Fibroblast of lung (primary cell): ENCODE measurements at regions not wholly inside any gene's neighbourhood (a gene's known extent, or its start where the extent isn't known, plus 50 kb on each side); places are given as distances from the start of the nearest gene placed in this dataset.
"Not testable (repeated sequence)": the region's sequence is repeated elsewhere in the genome, so short reads cannot be mapped to it uniquely, and the experiment has no call there.

Experiments used
- DNase-seq, 2 donors: peaks; one replicate each; pipeline versions ENCODE4 v3.0.0 to v3.0.0-alpha.2; 2010; ENCODE audit warnings: low read depth in 2 of 2
- H2AFZ ChIP-seq: 2 replicates; pipeline ENCODE4 v1.5.1; 2012; ENCODE audit warnings: low read length, control low read depth, inconsistent platforms
- H3K27ac ChIP-seq: 2 replicates; pipeline ENCODE4 v1.5.1; 2011; ENCODE audit warnings: low read length, control low read depth; ENCODE audit not compliant: insufficient read depth
- H3K27me3 ChIP-seq: 2 replicates; pipeline ENCODE4 v1.5.1; 2011; ENCODE audit warnings: mild to moderate bottlenecking, low read length; ENCODE audit not compliant: control insufficient read depth, insufficient read depth
- H3K36me3 ChIP-seq: 2 replicates; pipeline ENCODE4 v1.5.1; 2011; ENCODE audit warnings: low read length; ENCODE audit not compliant: control insufficient read depth, insufficient read depth
- H3K4me1 ChIP-seq: 2 replicates; pipeline ENCODE4 v1.5.1; 2011; ENCODE audit warnings: low read length; ENCODE audit not compliant: control insufficient read depth, insufficient read depth; ENCODE audit errors: extremely low read depth
- H3K4me2 ChIP-seq: 2 replicates; pipeline ENCODE4 v1.5.1; 2011; ENCODE audit warnings: low read length, control low read depth; ENCODE audit not compliant: insufficient read depth; ENCODE audit errors: extremely low read depth
- H3K4me3 ChIP-seq, 4 experiments: fragments of 200-600 bp in 1 of 4; sonication (generic) in 1 of 4; replicated peaks in 1 of 4; 2 replicates each; pipeline ENCODE4 v1.5.1; 2011 to 2016; ENCODE audit warnings: low read length in 4 of 4, low read depth in 3 of 4, mild to moderate bottlenecking in 3 of 4, control low read depth in 2 of 4, inconsistent platforms in 1 of 4, mixed read lengths in 1 of 4; ENCODE audit not compliant: insufficient read depth in 1 of 4; ENCODE audit errors: control extremely low read depth in 1 of 4
- H3K79me2 ChIP-seq: 2 replicates; pipeline ENCODE4 v1.5.1; 2012; ENCODE audit warnings: mild to moderate bottlenecking, low read length, inconsistent platforms; ENCODE audit not compliant: control insufficient read depth, insufficient read depth
- H3K9ac ChIP-seq: 2 replicates; pipeline ENCODE4 v1.5.1; 2011; ENCODE audit warnings: mild to moderate bottlenecking, low read length, control low read depth; ENCODE audit not compliant: insufficient read depth
- H3K9me3 ChIP-seq: 2 replicates; pipeline ENCODE4 v1.5.1; 2012; ENCODE audit warnings: low read depth, low read length; ENCODE audit not compliant: control insufficient read depth, insufficient read depth
- H4K20me1 ChIP-seq: 2 replicates; pipeline ENCODE4 v1.5.1; 2011; ENCODE audit warnings: low read length; ENCODE audit not compliant: control insufficient read depth, insufficient read depth; ENCODE audit errors: extremely low read depth
- CTCF ChIP-seq, 2 donors: IDR thresholded peaks in 1 of 2; conservative IDR thresholded peaks in 1 of 2; 1 replicate in 1 of 2; 2 replicates in 1 of 2; pipeline ENCODE4 v1.5.1; 2011 to 2012; ENCODE audit warnings: low read length in 2 of 2, control low read depth in 1 of 2, inconsistent platforms in 1 of 2, low read depth in 1 of 2, mild to moderate bottlenecking in 1 of 2
- EZH2 ChIP-seq: IDR thresholded peaks from 2 replicates; pipeline ENCODE4 v1.5.1; 2012; ENCODE audit warnings: low read length, control low read depth, mild to moderate bottlenecking; ENCODE audit errors: missing control alignments

GRCh38 chr15:81723701-81724100, 322.1 kb downstream of the MEX3B start:
- H3K4me2 ChIP-seq: no peak overlapping the region
- TF ChIP-seq EZH2: no peak
- TF ChIP-seq CTCF (conservative IDR thresholded peaks at IDR 0.05 in 1 of 2, IDR thresholded peaks at IDR 0.05 in 1 of 2; ENCODE audit: low read depth in 1 of 2, low read length in 2 of 2): no peak
- no peaks in the 10 kb centered on the region for H3K36me3 ChIP-seq
- no peaks in the 10 kb centered on the region for H4K20me1 ChIP-seq
- H3K9me3 ChIP-seq: no peaks in the 10 kb centered on the region
- no peaks in the 10 kb centered on the region for H3K4me1 ChIP-seq
- no peaks in the 10 kb centered on the region for H3K79me2 ChIP-seq
- H2AFZ ChIP-seq: no peak overlapping the region
- DNase-seq: no peak
- no peak overlapping the region for H3K9ac ChIP-seq
- H3K4me3 ChIP-seq: no peak overlapping the region
- no peak overlapping the region for H3K27ac ChIP-seq
- H3K27me3 ChIP-seq: no peaks in the 10 kb centered on the region

GRCh38 chr15:81723113-81723651, 322.6 kb downstream of the MEX3B start:
- no peak overlapping the region for H3K9ac ChIP-seq
- H3K4me3 ChIP-seq: no peak overlapping the region
- no peak overlapping the region for H2AFZ ChIP-seq
- H3K36me3 ChIP-seq: no peaks in the 10 kb centered on the region
- no peak for TF ChIP-seq EZH2
- no peak for TF ChIP-seq CTCF (conservative IDR thresholded peaks at IDR 0.05 in 1 of 2, IDR thresholded peaks at IDR 0.05 in 1 of 2; ENCODE audit: low read depth in 1 of 2, low read length in 2 of 2)
- H3K4me2 ChIP-seq: no peak overlapping the region
- H3K4me1 ChIP-seq: no peaks in the 10 kb centered on the region
- H3K9me3 ChIP-seq: no peaks in the 10 kb centered on the region
- H3K27ac ChIP-seq: no peak overlapping the region
- no peaks in the 10 kb centered on the region for H3K27me3 ChIP-seq
- H3K79me2 ChIP-seq: no peaks in the 10 kb centered on the region
- no peak for DNase-seq
- no peaks in the 10 kb centered on the region for H4K20me1 ChIP-seq

GRCh38 chr15:81716468-81716867, 329.4 kb downstream of the MEX3B start:
- H3K4me3 ChIP-seq, H3K27me3 ChIP-seq, H2AFZ ChIP-seq, H3K27ac ChIP-seq, H3K36me3 ChIP-seq, H3K79me2 ChIP-seq, H3K9me3 ChIP-seq, H3K9ac ChIP-seq, H4K20me1 ChIP-seq, H3K4me1 ChIP-seq, DNase-seq, H3K4me2 ChIP-seq: not testable (repeated sequence)
